ENCODE measurements at regions not wholly inside any gene's neighbourhood (a gene's known extent, or its start where the extent isn't known, plus 50 kb on each side); places are given as distances from the start of the nearest gene placed in this dataset.
"Not testable (repeated sequence)": the region's sequence is repeated elsewhere in the genome, so short reads cannot be mapped to it uniquely, and the experiment has no call there.

DNA sequence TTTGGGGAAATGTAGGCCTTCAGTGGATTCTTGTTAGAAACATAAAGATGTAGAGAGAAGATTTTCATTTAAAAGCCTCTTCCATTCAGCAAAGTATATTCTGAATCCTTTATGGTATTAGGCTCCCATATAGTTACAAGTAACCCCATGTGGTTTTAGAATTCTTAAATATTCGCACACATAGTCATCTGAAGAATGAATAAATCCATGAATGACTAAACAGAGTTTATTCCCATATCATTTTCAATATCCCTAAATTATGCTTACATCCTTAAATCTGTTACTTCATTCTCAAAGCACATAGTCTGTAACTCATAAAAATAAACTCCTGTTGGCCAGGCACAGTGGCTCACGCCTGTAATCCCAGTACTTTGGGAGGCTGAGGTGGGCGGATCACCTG, 962.1 kb downstream of the KCNJ18 start:
- Mint-ChIP-seq H3K9me3 (peaks cover 31% of the 10 kb centered on the region), H3K36me3 (ENCODE audit: low read depth) (no peaks in the 10 kb centered on the region), H3K27me3 (ENCODE audit: low read depth) (no peaks in the 10 kb centered on the region), H3K27ac (no peak overlapping the region), H3K4me1 (ENCODE audit: low read depth) (no peaks in the 10 kb centered on the region), H3K4me3 (no peak overlapping the region)

- Mint-ChIP-seq H3K4me3 (no peak overlapping the region), H3K27ac (no peak overlapping the region), H3K9me3 (peaks cover 28% of the 10 kb centered on the region), H3K4me1 (ENCODE audit: low read depth) (no peaks in the 10 kb centered on the region), H3K27me3 (ENCODE audit: low read depth) (no peaks in the 10 kb centered on the region), H3K36me3 (ENCODE audit: low read depth) (no peaks in the 10 kb centered on the region)
These were observed 977.4 kb downstream of the KCNJ18 start for GRCh38 chr17:22669721-22670120.

- Mint-ChIP-seq H3K27me3 (ENCODE audit: low read depth) (no peaks in the 10 kb centered on the region), H3K36me3 (ENCODE audit: low read depth) (no peaks in the 10 kb centered on the region), H3K9me3 (peaks cover 31% of the 10 kb centered on the region), H3K4me1 (ENCODE audit: low read depth) (no peaks in the 10 kb centered on the region), H3K4me3 (no peak overlapping the region), H3K27ac (no peak overlapping the region)
These were observed 978.8 kb downstream of the KCNJ18 start for GRCh38 chr17:22671110-22671509.

DNA sequence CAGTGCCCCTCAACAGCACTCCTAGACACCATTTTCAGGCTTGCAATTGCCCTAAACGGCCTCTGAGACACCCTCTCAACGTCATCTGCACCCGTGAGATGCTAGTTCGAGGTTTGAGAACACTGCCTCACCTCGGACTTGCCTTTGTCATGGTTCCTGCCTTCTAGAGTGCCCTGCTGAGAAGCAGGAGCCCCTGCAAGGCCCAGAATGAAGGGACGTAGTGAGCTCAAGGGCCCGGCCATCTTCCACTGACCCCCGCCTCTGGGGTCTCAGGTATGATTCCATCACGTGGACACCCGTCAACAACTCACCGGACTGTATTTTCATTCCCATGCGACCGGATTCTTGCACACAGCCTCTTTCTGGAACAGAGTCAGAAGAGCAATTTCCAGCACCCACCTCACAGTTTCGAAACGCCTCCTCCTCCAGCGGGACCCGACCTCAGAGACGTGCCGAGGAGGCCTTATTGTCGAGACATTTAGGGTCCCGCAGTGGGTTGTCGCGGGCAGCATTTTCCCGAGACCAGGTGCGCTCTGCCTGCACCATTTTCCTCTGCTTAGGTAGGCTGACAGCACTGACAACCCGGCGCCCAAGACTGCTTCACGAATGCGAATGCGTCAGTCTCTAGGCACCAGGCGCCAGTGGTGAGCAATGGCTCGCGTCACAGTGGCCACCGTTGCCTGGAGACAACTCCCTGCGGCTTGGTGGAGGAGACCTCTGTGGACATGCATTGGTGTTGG, 999.9 kb downstream of the KCNJ18 start:
- Mint-ChIP-seq H3K27ac (no peak overlapping the region), H3K9me3 (peaks cover 41% of the 10 kb centered on the region), H3K36me3 (ENCODE audit: low read depth) (no peaks in the 10 kb centered on the region), H3K27me3 (ENCODE audit: low read depth) (no peaks in the 10 kb centered on the region), H3K4me1 (ENCODE audit: low read depth) (no peaks in the 10 kb centered on the region), H3K4me3 (no peak overlapping the region)

DNA sequence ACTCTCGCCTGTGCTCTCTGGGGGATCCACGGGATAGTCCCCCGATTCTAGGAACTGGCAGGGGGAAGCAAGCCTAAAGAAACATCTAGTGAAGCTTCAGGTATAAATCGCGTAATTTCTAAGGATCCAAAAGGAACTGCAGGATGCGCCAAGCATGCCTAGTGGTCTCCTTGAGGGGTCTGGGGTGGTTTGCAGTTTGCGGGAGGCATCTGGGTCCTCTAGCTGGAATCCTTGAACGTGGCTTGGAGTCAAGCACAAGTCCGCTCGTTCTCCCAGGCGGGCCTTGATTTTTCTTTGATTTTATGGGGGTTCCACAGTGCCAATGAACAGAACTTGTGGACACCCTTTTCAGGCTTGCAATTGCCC, 1000.5 kb downstream of the KCNJ18 start:
- no peaks in the 10 kb centered on the region for H3K4me1 Mint-ChIP-seq (ENCODE audit: low read depth)
- H3K4me3 Mint-ChIP-seq: no peak overlapping the region
- H3K27me3 Mint-ChIP-seq (ENCODE audit: low read depth): no peaks in the 10 kb centered on the region
- no peaks in the 10 kb centered on the region for H3K36me3 Mint-ChIP-seq (ENCODE audit: low read depth)
- no peak overlapping the region for H3K27ac Mint-ChIP-seq
- H3K9me3 Mint-ChIP-seq: peaks cover 47% of the 10 kb centered on the region

DNA sequence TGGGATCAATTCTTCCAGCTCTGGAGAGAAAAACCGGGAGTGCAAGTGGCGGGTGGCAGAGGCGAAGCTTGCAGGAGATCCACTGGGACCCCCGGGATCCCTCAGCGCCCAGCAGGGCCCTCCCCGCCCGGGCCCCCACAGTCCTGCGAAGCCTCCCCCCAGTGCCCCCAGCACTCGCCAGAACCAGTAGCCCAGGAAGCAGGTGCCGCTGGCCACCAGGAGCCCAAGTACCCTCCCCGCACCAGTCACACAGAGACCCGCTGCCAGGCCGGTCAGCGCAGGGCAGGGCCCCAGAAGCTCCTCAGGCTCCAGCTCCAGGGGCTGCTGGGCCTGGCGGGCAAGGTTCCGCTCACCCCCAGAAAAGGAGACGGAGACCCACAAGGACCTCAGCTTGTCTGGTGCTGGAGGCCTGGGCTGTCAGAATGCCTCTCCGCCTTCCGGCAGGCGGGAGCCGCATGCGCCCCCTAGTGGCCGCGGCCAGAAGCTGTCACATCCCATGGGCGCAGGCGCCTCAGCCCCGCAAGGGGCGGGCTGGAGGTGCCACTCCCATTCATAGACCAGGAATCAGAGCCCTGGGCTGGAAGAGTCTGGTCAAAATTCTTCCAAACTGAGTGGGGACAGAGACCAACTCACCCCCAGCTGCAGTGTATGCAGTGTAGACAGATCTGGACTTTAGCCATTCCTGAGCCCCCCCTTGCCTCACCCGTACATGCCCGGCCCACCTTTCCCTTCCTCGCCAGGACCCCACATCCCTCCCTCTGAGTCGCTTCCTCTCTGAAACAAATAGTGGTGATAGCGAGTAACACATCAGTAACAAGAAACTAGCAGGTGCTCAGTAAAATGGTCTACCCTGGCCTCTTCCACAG, 1002.3 kb downstream of the KCNJ18 start:
- Mint-ChIP-seq H3K4me1 (ENCODE audit: low read depth) (no peaks in the 10 kb centered on the region), H3K9me3 (peaks cover 62% of the 10 kb centered on the region), H3K36me3 (ENCODE audit: low read depth) (no peaks in the 10 kb centered on the region), H3K27me3 (ENCODE audit: low read depth) (no peaks in the 10 kb centered on the region), H3K4me3 (no peak overlapping the region), H3K27ac (no peak overlapping the region)

- no peaks in the 10 kb centered on the region for H3K4me1 Mint-ChIP-seq (ENCODE audit: low read depth)
- H3K36me3 Mint-ChIP-seq (ENCODE audit: low read depth): no peaks in the 10 kb centered on the region
- H3K27ac Mint-ChIP-seq: no peak overlapping the region
- H3K4me3 Mint-ChIP-seq: no peak overlapping the region
- H3K9me3 Mint-ChIP-seq: peaks cover 62% of the 10 kb centered on the region
- H3K27me3 Mint-ChIP-seq (ENCODE audit: low read depth): no peaks in the 10 kb centered on the region
These were observed 1002.9 kb downstream of the KCNJ18 start for GRCh38 chr17:22695228-22695619.

- Mint-ChIP-seq H3K27me3 (ENCODE audit: low read depth) (no peaks in the 10 kb centered on the region), H3K27ac (no peak overlapping the region), H3K36me3 (ENCODE audit: low read depth) (no peaks in the 10 kb centered on the region), H3K4me1 (ENCODE audit: low read depth) (no peaks in the 10 kb centered on the region), H3K4me3 (no peak overlapping the region), H3K9me3 (peaks cover 45% of the 10 kb centered on the region)
These were observed 1010.9 kb downstream of the KCNJ18 start for GRCh38 chr17:22703204-22703603.

- Mint-ChIP-seq H3K4me1 (ENCODE audit: low read depth) (no peaks in the 10 kb centered on the region), H3K27ac (no peak overlapping the region), H3K36me3 (ENCODE audit: low read depth) (no peaks in the 10 kb centered on the region), H3K27me3 (ENCODE audit: low read depth) (no peaks in the 10 kb centered on the region), H3K4me3 (no peak overlapping the region), H3K9me3 (peaks cover 42% of the 10 kb centered on the region)
These were observed 1011.6 kb downstream of the KCNJ18 start for GRCh38 chr17:22703786-22704441.

DNA sequence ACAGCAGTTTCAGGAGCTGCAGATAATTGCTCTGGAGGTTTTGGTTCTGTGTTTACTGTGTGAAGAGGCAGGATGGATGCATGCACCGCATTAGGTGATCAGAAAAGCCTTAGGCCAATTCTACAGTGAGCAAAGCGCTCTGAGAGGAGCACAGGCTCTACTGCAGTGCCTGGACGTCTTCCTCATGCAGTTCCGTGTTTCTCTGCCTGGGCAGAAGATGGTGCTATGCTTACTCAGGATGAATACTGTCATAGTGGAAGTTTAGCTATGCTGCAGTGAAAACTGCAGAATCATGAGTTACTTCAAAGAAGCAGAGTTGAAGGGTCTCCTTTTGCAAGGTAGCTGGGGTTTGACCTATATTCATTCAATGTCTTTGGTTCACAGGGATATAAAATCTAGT, 1012.4 kb downstream of the KCNJ18 start:
- H3K4me3 Mint-ChIP-seq: no peak overlapping the region
- H3K27ac Mint-ChIP-seq: no peak overlapping the region
- H3K4me1 Mint-ChIP-seq (ENCODE audit: low read depth): no peaks in the 10 kb centered on the region
- peaks cover 44% of the 10 kb centered on the region for H3K9me3 Mint-ChIP-seq
- no peaks in the 10 kb centered on the region for H3K27me3 Mint-ChIP-seq (ENCODE audit: low read depth)
- no peaks in the 10 kb centered on the region for H3K36me3 Mint-ChIP-seq (ENCODE audit: low read depth)

DNA sequence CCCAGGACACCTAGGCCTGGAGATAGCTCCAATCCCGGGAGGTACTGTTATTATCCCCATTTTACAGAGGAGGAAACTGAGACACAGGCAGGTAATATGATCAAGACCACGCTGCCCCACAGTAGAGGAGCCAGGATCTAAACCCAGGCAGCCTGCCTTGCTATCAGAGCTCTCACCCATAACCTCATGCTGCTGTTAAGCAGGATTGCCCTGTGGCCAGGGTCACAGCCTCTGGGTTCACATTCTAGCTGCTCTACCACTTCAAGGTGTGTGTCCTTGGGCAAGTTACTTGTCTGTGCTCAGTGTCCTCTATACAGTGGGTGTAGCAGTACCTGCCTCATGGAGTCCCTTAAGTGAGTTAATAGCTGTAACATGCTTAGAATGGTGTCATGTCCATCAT, 1015.3 kb downstream of the KCNJ18 start:
- H3K9me3 Mint-ChIP-seq: peaks cover 50% of the 10 kb centered on the region
- no peaks in the 10 kb centered on the region for H3K4me1 Mint-ChIP-seq (ENCODE audit: low read depth)
- no peaks in the 10 kb centered on the region for H3K36me3 Mint-ChIP-seq (ENCODE audit: low read depth)
- no peak overlapping the region for H3K27ac Mint-ChIP-seq
- no peak overlapping the region for H3K4me3 Mint-ChIP-seq
- H3K27me3 Mint-ChIP-seq (ENCODE audit: low read depth): no peaks in the 10 kb centered on the region

DNA sequence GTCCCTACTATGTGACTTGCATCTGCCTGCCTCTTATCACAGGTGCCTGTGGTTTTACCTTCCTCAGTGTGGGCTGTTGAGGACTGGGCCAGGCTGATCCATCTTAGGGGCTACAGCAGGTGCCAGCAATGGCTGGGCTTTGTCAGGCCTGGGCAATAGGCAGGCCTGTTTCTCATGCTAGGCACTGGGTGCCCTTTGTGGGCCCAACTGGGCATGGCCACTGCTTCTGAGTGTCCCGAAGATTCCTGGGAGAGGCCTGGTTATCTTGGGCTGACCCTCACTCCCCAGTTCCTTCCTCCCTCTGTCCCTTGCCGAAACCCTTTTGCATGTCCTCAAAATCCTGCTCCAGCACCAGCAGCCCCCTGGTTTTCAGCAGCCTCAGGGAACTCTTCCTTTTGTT, 1024.9 kb downstream of the KCNJ18 start:
- H3K27me3 Mint-ChIP-seq (ENCODE audit: low read depth): no peaks in the 10 kb centered on the region
- H3K9me3 Mint-ChIP-seq: peaks cover 55% of the 10 kb centered on the region
- no peaks in the 10 kb centered on the region for H3K4me1 Mint-ChIP-seq (ENCODE audit: low read depth)

DNA sequence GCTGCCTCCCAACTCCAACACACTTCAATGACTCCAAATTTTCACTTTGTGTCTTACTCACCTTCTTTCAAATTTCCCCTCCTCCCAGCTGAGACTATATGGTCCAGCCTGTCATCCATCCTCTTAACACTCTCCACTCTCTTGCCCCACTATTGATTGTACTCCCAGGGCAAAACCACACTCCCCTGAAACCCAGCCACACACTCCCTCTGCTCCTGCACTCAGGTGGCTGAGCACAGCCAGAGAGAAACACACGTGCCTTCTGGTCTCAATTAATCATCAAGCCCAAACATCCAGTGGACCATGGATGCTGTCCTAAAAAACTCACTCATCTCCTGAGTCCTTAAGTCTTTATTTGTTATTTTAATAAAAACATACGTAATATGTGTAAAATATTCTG, 1026.4 kb downstream of the KCNJ18 start:
- H3K27me3 Mint-ChIP-seq (ENCODE audit: low read depth): no peaks in the 10 kb centered on the region
- no peak overlapping the region for H3K27ac Mint-ChIP-seq
- H3K36me3 Mint-ChIP-seq (ENCODE audit: low read depth): no peaks in the 10 kb centered on the region
- H3K4me1 Mint-ChIP-seq (ENCODE audit: low read depth): no peaks in the 10 kb centered on the region
- H3K9me3 Mint-ChIP-seq: peaks cover 50% of the 10 kb centered on the region
- H3K4me3 Mint-ChIP-seq: no peak overlapping the region

More for the DNA sequence above, 1024.9 kb downstream of the KCNJ18 start:
- H3K4me3 Mint-ChIP-seq: no peak overlapping the region
- H3K36me3 Mint-ChIP-seq (ENCODE audit: low read depth): no peaks in the 10 kb centered on the region
- H3K27ac Mint-ChIP-seq: no peak overlapping the region

GRCh38 chr17:22741066-22741465, 1048.7 kb downstream of the KCNJ18 start:
- H3K4me1 Mint-ChIP-seq (ENCODE audit: low read depth); H3K4me3 Mint-ChIP-seq; H3K27ac Mint-ChIP-seq; H3K27me3 Mint-ChIP-seq (ENCODE audit: low read depth); H3K36me3 Mint-ChIP-seq (ENCODE audit: low read depth): not testable (repeated sequence)
- peaks cover 61% of the 10 kb centered on the region for H3K9me3 Mint-ChIP-seq

Data from T-helper 1 cell treated with Interleukin-12 subunit alpha and Interleukin-12 subunit beta and Interleukin-4 antibody, amounts not matched to agents 30 μg/mL and 1 μg/mL, for 36 hours (primary cell).